Esophagus (tissue), 2 donors: ENCODE measurements at regions not wholly inside any gene's neighbourhood (a gene's known extent, or its start where the extent isn't known, plus 50 kb on each side); places are given as distances from the start of the nearest gene placed in this dataset.

ENCODE experiments used
- H3K27ac ChIP-seq, 2 donors: one replicate each; pipeline ENCODE4 v1.5.1; 2013; ENCODE audit warnings: low read depth in 2 of 2, mild to moderate bottlenecking in 2 of 2, inconsistent platforms in 1 of 2, low read length in 1 of 2, moderate library complexity in 1 of 2
- H3K27me3 ChIP-seq, 2 donors: one replicate each; pipeline ENCODE4 v1.6.1; 2013; ENCODE audit warnings: low read length in 2 of 2, control low read depth in 1 of 2, mild to moderate bottlenecking in 1 of 2; ENCODE audit not compliant: insufficient read depth in 2 of 2, control insufficient read depth in 1 of 2
- H3K36me3 ChIP-seq, 2 donors: one replicate each; pipeline ENCODE4 v1.6.1; 2013; ENCODE audit warnings: low read length in 1 of 2; ENCODE audit not compliant: control insufficient read depth in 2 of 2, insufficient read depth in 2 of 2
- H3K4me1 ChIP-seq, 2 donors: one replicate each; pipeline ENCODE4 v1.6.1; 2013; ENCODE audit warnings: low read length in 1 of 2; ENCODE audit not compliant: control insufficient read depth in 2 of 2, insufficient read depth in 2 of 2
- H3K4me3 ChIP-seq, 2 donors: one replicate each; pipeline ENCODE4 v1.5.1; 2013; ENCODE audit warnings: low read length in 2 of 2, mild to moderate bottlenecking in 2 of 2, low read depth in 1 of 2, moderate library complexity in 1 of 2
- H3K9me3 ChIP-seq, 2 donors: one replicate each; pipeline ENCODE4 v1.6.1; 2013; ENCODE audit warnings: mild to moderate bottlenecking in 2 of 2, low read depth in 1 of 2, low read length in 1 of 2, moderate library complexity in 1 of 2; ENCODE audit not compliant: control insufficient read depth in 2 of 2, insufficient read depth in 1 of 2
- WGBS, 2 donors: extraction: QIAGEN DNeasy Blood & Tissue Kit; methylation state at CpG; one replicate each; pipeline ENCODE4 v1.1.7; 2013; 5-methylcytosine and 5-hydroxymethylcytosine counted together
- donor health status: healthy with polysubstance abuse.
- donor health status: Bipolar disorder and iron deficiency.

DNA sequence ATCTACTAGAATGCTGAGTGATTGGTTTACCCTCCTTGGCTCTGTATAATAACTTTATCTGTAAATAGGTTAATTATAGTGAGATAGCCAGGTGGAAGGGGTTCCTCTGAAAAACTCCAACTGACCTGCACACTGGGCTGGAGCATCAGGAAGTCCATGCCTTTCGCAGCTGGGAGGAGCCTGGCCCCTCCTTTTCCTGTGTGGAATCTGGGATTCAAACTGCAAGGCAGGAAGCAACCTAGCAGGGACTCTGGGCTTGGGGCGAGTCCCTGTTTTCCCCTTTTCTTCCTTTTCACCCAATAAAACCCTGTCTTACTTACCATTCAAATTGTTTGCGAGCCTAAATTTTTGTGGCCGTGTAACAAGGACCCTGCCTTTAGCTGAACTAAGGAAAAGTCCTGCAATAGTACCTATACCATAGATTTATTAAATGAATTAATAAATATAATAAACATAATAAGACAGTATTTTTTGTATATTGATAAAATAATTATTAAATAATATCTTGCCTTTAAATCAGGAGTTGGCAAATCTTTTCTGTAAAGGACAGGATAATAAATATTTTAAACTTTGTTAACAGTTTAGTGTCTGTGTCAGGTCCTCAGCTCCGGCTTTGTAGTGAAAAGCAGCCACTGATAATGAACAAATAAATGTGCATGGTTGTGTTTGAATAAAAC is 406.2 kb upstream of the MMS22L start:
- Histone ChIP-seq H3K4me1 (no peaks in the 10 kb centered on the region), H3K27me3 (no peaks in the 10 kb centered on the region), H3K36me3 (no peaks in the 10 kb centered on the region), H3K4me3 (no peak overlapping the region), H3K27ac (no peak overlapping the region), H3K9me3 (no peaks in the 10 kb centered on the region)
- WGBS, 2 donors: 70 to 88% methylated on average over 5 of the region's 5 CpGs

DNA sequence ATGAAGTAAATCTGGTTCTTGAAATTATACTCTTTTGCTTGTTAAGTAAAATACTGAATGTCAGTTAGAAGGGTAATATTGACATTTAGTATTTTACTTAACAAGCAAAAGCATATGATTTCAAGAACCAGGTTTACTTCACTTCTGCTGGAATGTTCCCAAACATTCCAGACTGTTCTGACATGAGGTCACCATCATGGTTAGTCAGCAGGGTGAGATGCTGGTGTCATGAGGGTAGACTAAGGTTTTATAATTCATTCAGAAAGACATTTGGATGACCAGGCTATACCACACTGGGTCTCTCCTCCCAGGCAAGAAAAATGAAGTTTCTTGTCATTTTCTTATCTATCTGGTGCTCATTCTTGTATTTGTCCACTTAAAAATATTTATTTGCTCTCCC is 414.4 kb upstream of the MMS22L start:
- no peaks in the 10 kb centered on the region for H3K9me3 ChIP-seq
- H3K36me3 ChIP-seq: no peaks in the 10 kb centered on the region
- no peak overlapping the region for H3K27ac ChIP-seq
- H3K4me1 ChIP-seq: no peaks in the 10 kb centered on the region
- no peaks in the 10 kb centered on the region for H3K27me3 ChIP-seq
- H3K4me3 ChIP-seq: no peak overlapping the region

DNA sequence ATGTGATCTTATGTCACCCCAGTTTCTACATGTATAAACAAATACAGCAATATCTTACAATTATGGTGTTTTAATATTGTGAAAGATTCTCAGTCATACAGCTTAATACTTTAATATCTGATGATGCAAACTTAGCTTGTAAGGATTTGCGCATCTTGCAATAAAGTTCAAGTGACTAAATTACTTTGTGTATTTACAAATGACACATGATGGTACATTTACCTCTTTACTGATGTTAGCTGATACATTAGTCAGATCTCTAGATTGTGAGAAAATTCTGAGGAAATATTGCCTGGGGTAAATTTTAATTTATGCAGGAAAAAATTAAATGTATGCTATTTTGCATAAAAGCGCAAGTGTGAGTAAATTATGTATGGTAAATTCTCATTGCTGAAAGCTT is 418.8 kb upstream of the MMS22L start:
- 92 to 93% methylated on average over 2 of the region's 2 CpGs for WGBS, 2 donors

DNA sequence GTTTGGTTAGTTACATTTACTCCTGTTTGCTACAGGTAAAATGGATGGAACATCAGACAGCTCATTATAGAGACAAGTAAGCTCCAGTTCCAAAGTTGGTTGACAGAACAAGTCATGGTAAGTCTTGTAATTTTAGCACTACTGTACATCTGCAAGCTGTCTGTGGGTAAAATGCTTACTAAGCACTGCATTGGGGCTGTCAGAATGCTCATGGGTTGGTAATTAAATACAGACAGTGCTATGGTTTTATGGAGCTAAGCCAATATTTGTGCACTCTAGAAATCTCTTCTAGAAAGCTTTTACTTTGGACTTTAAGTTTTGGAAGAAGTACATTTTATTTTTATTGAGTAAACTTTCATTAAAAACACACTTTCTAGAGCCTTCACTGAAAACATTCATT is 419.2 kb upstream of the MMS22L start:
- H3K9me3 ChIP-seq: no peaks in the 10 kb centered on the region
- H3K27ac ChIP-seq: no peak overlapping the region
- H3K27me3 ChIP-seq: peaks cover 0 to 3% of the 10 kb centered on the region in 2 donors
- no peaks in the 10 kb centered on the region for H3K4me1 ChIP-seq
- H3K36me3 ChIP-seq: no peaks in the 10 kb centered on the region
- H3K4me3 ChIP-seq: no peak overlapping the region

More for the DNA sequence above, 418.8 kb upstream of the MMS22L start:
- H3K27me3 ChIP-seq: peaks cover 0 to 3% of the 10 kb centered on the region in 2 donors
- H3K36me3 ChIP-seq: no peaks in the 10 kb centered on the region
- H3K4me1 ChIP-seq: no peaks in the 10 kb centered on the region
- H3K4me3 ChIP-seq: no peak overlapping the region
- no peak overlapping the region for H3K27ac ChIP-seq
- H3K9me3 ChIP-seq: no peaks in the 10 kb centered on the region

DNA sequence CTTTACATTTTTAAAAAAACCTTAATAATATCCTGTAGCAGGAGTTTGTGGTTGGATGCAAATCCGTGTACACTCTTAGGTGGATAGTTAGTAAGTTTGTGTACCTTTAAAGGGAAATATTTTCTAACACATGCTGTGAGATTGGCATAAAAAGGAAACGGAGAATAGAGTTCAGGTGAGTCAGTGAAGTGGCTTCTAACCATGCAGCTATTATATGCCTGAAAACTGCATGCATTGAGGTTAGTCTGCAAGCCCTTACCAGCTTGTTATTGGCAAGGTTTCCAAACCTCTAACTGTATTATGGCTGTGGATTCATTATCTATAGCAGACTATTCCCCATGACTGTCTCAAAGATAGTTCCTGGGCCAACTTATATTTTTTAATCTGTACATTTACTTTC is 420.6 kb upstream of the MMS22L start:
- H3K27ac ChIP-seq: no peak overlapping the region
- H3K27me3 ChIP-seq: peaks cover 0 to 3% of the 10 kb centered on the region in 2 donors
- H3K9me3 ChIP-seq: no peaks in the 10 kb centered on the region
- no peak overlapping the region for H3K4me3 ChIP-seq
- no peaks in the 10 kb centered on the region for H3K4me1 ChIP-seq
- H3K36me3 ChIP-seq: no peaks in the 10 kb centered on the region
- WGBS, 2 donors: 33 to 35% methylated on average over 2 of the region's 2 CpGs

DNA sequence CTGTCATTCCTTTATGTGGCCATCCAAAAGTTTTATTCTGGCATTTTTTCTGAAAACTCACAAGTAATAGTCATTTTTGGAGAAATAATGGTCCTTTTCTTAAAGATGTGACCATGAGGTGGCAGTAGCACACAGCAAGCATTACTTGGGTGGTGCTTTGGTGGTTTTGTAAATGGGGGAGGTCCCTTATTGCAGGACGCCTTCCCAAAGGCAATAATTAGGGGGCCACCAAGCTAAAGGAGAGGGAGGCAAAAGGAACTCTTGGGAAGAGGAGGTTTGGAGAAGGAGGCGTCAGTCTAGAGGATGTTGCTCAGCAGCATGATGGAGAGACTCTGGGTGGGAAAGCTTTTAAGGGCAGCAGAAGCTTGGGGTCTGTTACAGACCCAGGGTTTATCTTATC is 422.6 kb upstream of the MMS22L start:
- no peaks in the 10 kb centered on the region for H3K4me1 ChIP-seq
- 34 to 42% methylated on average over 2 of the region's 2 CpGs for WGBS, 2 donors
- H3K4me3 ChIP-seq: no peak overlapping the region
- no peak overlapping the region for H3K27ac ChIP-seq
- H3K36me3 ChIP-seq: no peaks in the 10 kb centered on the region
- peaks cover 0 to 3% of the 10 kb centered on the region in 2 donors for H3K27me3 ChIP-seq
- no peaks in the 10 kb centered on the region for H3K9me3 ChIP-seq

DNA sequence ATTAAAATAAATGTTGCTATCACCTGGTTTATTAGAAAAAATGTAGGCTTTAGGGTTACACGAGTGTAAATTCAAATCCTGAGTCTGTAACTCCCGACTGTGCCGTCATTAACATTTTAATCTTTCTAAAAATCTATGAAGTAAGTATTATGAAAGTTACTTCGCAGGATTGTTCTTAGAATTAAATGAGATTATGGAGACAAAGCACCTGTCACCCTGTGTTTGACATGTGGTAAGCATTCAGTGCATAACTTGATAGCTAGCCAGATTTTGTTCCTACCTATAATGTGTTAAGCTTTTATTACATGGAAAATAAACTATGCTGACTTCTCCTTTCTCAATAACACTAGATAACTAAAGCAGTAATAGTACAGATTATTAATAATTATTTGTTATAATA is 429.7 kb upstream of the MMS22L start:
- H3K4me1 ChIP-seq: no peaks in the 10 kb centered on the region
- H3K27me3 ChIP-seq: no peaks in the 10 kb centered on the region
- H3K36me3 ChIP-seq: no peaks in the 10 kb centered on the region
- H3K9me3 ChIP-seq: no peaks in the 10 kb centered on the region
- H3K27ac ChIP-seq: no peak overlapping the region
- 50 to 65% methylated on average over 4 of the region's 4 CpGs for WGBS, 2 donors
- H3K4me3 ChIP-seq: no peak overlapping the region

DNA sequence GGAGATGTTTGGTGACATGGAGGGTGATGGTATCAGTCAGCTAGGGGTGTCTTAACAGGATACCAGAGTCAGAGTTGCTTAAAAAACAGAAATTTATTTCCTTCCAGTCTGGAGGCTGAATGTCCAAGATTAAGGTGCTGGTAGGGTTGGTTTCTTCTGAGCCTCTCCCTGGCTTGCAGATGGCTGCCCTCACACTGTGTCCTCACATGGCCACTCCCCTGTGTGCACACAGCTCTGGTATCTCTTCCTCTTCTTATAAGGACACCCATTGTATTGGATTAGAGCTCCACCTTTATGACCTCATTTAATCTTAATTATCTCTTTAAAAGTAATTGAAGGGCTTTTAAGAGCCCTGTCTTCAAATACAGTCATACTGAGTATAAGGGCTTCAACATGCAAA is 431.8 kb upstream of the MMS22L start:
- Histone ChIP-seq H3K4me1 (no peaks in the 10 kb centered on the region), H3K9me3 (no peaks in the 10 kb centered on the region), H3K4me3 (no peak overlapping the region), H3K27ac (no peak overlapping the region), H3K27me3 (no peaks in the 10 kb centered on the region), H3K36me3 (no peaks in the 10 kb centered on the region)

DNA sequence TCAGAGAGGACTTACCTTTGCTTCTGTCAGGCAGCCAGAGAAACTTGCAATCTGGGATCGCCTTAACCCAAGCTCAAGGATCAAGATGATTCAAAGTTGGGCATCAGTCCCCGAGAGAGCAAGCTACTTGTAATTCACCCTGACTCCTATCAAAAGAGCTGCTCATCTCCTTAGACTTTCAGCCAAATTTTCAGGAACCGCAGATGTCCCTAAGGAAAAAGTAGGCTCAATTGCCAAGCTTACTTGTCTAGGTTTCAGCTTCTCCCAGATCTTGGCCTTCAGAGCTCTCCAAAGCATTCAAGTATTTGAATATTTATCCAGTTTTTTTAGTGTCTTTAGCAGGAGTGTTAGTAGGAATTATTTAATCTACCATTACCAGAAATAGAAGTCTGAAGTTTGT is 434.1 kb upstream of the MMS22L start:
- Histone ChIP-seq H3K27ac (no peak overlapping the region), H3K4me1 (no peaks in the 10 kb centered on the region), H3K27me3 (no peaks in the 10 kb centered on the region), H3K36me3 (no peaks in the 10 kb centered on the region), H3K9me3 (no peaks in the 10 kb centered on the region), H3K4me3 (no peak overlapping the region)
- WGBS, 2 donors: 45 to 54% methylated on average over 3 of the region's 3 CpGs

DNA sequence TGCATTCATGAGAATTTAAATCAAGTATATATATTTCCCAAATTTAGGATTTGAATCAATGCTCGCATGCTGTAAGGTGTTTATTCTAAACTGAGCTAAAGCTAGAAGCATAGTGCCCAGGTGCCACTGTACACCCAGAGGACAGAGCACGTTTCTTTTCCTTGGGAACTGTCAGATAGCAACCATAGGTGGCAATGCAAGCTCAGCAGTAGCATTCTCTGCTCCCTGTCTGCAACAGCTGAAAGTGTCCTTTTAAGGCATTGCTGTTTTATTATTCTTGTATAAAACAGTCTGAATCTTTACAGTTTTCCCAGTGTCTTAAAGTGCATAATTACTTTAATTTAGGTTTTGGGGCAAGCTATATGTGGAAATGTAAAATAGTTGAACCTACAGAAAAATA is 443.4 kb upstream of the MMS22L start:
- Histone ChIP-seq H3K9me3 (no peaks in the 10 kb centered on the region), H3K36me3 (no peaks in the 10 kb centered on the region), H3K4me3 (no peak overlapping the region), H3K27me3 (no peaks in the 10 kb centered on the region), H3K27ac (no peak overlapping the region), H3K4me1 (no peaks in the 10 kb centered on the region)
- 44 to 48% methylated on average over 2 of the region's 2 CpGs for WGBS, 2 donors
